SK-N-MC (cell line): ENCODE measurements at regions not wholly inside any gene's neighbourhood (a gene's known extent, or its start where the extent isn't known, plus 50 kb on each side); places are given as distances from the start of the nearest gene placed in this dataset.

Experiments
- EZH2 ChIP-seq: fragments of 200-600 bp; sonication (generic); IDR thresholded peaks from one replicate; pipeline ENCODE4 v1.6.1; 2017; ENCODE audit warnings: antibody characterized with exemption
- FOXP2 ChIP-seq: optimal IDR thresholded peaks from 2 replicates; pipeline ENCODE3; 2011; ENCODE audit warnings: mild to moderate bottlenecking, moderate library complexity; ENCODE audit not compliant: insufficient read depth; ENCODE audit errors: extremely low read length, control extremely low read depth
- POLR2AphosphoS5 ChIP-seq: IDR thresholded peaks from 2 replicates; pipeline ENCODE4 v1.6.1; 2012; ENCODE audit warnings: mild to moderate bottlenecking, low read depth, low read length, borderline replicate concordance

DNA sequence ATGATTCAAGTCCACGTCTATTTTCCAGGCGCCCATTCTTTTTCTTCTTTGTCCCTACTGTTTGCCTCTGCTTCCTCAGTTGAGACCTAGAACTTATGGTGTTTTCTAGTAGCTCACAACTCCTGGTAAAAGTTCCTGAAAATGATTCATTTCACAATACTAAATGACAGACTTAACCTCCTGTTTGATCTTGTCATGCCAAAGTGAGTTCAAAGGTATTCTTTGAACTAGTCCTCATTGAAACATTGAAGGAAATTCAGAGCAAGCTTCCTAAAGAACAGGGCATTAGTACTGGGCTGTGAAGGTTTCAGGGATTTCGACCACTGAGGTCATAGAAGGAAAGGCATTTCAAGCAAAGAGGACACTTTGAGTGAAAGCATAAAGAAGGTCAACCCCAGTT is 132.8 kb downstream of the IBTK start:
- no peak for TF ChIP-seq POLR2AphosphoS5
- no peak for TF ChIP-seq EZH2
- no peak for TF ChIP-seq FOXP2
